Right lobe of liver (tissue), 4 donors: ENCODE measurements at regions not wholly inside any gene's neighbourhood (a gene's known extent, or its start where the extent isn't known, plus 50 kb on each side); places are given as distances from the start of the nearest gene placed in this dataset.
"Not testable (repeated sequence)": the region's sequence is repeated elsewhere in the genome, so short reads cannot be mapped to it uniquely, and the experiment has no call there.

Source experiments
- POLR2A ChIP-seq: fragments of 450-650 bp; IDR thresholded peaks from one replicate; pipeline ENCODE4 v1.6.1; 2017; ENCODE audit warnings: antibody characterized with exemption, mild to moderate bottlenecking
- TF ChIP-seq, protein P1 (sequence below), 4 donors: fragments of 200-600 bp in 3 of 4; fragments of 450-650 bp in 1 of 4; IDR thresholded peaks; one replicate each; pipeline versions ENCODE4 v1.5.1 to v1.8.0; 2016 to 2022; ENCODE audit warnings: antibody characterized with exemption in 4 of 4, mild to moderate bottlenecking in 2 of 4
- donor health status: DM: no; HTN: no; CAD: no.
- donor health status: DM: no; HTN: no; CAD: no.
- donor health status: DM: no; HTN: yes; CAD: no.

DNA sequence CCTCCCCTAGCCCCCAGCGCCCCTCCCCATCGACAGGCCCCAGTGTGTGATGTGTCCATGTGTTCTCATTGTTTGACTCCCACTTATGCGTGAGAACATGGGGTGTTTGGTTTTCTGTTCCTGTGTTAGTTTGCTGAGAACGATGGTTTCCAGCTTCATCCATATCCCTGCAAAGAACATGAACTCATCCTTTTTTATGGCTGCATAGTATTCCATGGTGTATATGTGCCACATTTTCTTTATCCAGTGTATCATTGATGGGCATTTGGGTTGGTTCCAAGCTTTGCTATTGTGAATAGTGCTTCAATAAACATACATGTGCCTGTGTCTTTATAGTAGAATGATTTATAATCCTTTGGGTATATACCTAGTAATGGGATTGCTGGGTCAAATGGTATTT lies 107.6 kb upstream of the ADGRG2 start:
- TF ChIP-seq, protein P1, sequence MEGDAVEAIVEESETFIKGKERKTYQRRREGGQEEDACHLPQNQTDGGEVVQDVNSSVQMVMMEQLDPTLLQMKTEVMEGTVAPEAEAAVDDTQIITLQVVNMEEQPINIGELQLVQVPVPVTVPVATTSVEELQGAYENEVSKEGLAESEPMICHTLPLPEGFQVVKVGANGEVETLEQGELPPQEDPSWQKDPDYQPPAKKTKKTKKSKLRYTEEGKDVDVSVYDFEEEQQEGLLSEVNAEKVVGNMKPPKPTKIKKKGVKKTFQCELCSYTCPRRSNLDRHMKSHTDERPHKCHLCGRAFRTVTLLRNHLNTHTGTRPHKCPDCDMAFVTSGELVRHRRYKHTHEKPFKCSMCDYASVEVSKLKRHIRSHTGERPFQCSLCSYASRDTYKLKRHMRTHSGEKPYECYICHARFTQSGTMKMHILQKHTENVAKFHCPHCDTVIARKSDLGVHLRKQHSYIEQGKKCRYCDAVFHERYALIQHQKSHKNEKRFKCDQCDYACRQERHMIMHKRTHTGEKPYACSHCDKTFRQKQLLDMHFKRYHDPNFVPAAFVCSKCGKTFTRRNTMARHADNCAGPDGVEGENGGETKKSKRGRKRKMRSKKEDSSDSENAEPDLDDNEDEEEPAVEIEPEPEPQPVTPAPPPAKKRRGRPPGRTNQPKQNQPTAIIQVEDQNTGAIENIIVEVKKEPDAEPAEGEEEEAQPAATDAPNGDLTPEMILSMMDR (IDR thresholded peaks at IDR 0.05), result not testable (repeated sequence)
- not testable (repeated sequence) for TF ChIP-seq POLR2A
